ENCODE measurements at regions not wholly inside any gene's neighbourhood (a gene's known extent, or its start where the extent isn't known, plus 50 kb on each side); places are given as distances from the start of the nearest gene placed in this dataset.

DNA sequence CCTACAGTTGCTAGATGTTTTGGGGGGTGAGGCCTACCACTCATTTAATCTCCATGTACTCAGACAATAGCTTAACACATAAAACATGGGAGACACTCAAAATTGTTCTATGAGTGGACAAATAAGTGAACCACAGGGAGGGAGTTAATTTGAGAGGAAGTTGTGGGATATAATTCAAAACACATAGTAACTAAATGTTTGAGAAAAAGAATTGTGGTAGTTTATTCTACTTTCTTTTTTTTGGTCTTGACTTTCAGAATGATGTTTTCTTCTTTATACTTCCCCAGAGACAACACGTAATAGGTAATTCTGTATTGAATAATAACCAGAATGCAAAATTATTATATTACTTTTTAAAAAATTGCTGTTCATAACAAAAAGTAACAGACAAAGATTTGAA lies 453.8 kb downstream of the RFPL4B start:
- DNase-seq (ENCODE audit: low read depth) = no peak

DNA sequence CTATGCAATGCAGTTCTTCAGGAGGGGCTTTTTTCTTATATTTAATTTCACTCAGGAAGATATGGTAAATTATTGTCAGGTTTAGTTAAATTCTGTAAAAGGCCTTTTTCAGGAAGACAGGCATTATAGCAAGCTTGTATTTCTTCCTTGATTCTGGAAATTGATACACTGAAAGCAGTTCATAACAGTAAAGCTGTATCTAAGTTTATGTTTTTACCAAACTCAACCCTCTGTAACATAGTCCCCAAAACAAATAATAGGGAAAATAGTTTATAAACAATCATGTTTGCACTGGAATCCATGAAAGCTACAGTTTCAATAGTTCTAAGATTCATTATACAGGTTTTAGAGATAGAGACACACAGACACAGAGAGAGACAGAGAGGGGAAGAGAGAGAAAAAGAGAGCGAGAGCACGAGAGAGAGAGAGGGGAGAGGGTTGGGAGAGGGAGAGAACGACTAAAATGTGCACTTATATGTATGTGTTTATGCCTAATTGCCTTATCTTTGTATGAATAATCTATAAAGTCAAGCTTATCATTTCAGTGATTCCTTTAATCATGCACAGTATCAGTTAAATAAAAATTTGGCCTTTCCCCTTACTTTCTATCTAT lies 454.4 kb downstream of the RFPL4B start:
- no peak for DNase-seq (ENCODE audit: low read depth)

DNA sequence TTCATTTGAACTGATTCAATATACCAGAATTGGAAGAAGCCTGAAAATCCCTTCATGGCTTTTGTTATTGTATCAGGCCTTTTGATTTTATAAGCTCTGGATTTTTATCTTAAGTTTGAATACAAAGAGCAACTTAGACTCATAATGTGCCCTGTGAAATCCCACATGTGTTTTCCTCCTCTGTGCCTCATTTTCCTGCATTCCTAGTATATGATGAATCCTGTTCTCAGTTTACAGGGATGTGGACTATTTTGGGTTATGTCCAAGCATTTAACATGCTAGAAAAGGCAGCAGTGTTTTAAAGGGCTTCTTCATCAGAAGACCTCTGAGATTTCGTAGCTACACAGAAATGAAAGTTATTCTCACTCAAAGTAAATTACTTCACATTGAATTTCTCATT lies 455.0 kb downstream of the RFPL4B start:
- no peak for DNase-seq (ENCODE audit: low read depth)

DNA sequence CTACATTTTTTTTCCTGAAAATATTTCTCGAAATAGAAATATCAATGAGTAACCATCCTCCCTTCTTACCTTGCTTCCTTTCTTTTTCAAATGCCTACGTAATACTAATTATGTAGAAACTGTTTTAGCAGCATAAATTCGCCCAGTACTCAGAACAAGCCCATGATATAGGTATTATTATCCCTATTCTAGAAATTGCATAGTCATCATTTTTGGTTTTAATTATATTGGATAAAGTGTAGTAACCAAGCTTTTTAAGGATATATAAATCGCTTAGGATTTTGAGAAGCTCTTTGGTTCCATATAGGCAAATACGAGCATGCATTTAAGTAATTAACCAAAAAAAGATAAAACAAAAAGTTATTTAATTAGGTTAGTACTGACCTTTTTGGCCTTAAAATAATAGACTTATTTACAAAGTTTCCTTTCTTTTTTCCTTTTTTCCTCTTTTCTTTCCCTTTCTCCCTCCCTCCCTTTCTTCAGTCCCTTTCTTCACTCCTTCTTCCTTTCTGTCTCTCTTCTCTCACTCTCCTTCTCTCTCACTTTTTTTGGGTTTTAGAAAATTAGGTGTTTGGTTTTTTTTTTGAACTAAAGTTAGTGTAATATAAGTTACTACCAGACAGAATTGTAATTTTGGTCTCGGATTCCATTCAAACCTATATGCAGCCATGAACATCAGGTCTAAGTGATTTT lies 457.7 kb downstream of the RFPL4B start:
- DNase-seq (ENCODE audit: low read depth) = no peak

DNA sequence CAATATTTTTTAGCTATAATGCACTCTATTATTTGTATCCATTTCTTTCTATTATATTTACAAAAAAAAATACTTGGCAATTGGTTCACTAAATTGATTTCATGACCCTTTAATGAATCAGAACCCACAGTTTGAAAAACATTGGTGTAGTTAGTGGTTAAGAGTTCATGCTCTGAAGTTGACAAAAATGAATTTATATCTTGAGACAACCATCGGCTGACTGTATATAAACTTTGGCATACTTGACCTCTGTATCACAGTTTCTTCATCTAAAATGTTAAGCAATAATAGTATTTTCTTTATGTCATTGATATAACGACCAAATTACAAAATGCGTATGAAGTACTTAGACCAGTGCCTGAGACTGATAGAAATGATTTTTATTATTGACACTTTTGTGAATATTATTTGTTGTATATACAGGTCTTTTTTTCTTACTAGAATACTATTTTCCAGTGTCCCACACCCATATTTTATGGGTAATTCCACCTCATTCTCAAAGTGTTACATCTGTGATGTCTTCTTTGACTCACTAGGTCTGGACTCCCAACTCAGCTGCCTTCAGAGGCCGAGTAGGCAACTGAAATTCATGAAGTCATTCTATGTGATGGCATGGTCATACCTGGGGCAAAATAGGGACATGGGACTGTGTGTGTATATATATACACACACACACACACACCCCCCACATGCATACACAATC lies 459.2 kb downstream of the RFPL4B start:
- DNase-seq (ENCODE audit: low read depth) = no peak

DNA sequence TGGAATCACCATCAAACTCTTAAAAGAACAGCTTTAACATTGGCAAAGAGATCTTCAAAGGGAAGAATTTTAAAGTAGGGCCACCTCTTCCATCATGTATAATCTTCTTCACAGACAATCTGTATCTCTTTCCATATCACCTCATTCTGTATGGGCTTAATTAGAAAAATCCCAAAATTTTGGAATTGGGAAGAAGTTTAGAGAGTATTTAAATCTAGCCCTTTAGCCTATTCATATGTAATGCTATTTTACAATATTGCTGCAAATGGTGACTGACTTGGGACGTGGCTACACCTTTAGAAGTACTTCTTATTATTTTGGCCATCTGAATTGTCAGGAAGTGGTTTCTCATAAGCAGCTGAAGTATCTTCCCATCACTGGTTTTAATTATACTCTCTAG lies 474.3 kb downstream of the RFPL4B start:
- no peak for DNase-seq (ENCODE audit: low read depth)

DNA sequence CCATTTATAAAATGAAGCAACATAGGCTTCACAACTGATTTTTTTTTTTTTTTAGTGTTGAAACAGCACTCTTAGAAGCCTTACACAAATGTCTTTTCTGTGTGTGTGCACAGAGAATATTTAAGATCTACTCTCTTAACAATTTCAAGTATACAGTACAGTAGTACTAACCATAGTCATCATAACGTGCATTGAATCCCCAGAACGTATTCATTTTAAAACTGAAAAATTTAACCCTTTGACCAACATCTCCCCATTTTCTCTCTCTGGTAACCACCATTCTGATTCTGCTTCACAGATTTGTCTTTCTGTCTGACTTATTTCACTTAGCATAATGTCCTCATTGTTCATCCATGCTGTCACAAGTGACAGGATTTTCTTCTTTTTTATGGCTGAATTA lies 475.6 kb downstream of the RFPL4B start:
- no peak for DNase-seq (ENCODE audit: low read depth)

DNA sequence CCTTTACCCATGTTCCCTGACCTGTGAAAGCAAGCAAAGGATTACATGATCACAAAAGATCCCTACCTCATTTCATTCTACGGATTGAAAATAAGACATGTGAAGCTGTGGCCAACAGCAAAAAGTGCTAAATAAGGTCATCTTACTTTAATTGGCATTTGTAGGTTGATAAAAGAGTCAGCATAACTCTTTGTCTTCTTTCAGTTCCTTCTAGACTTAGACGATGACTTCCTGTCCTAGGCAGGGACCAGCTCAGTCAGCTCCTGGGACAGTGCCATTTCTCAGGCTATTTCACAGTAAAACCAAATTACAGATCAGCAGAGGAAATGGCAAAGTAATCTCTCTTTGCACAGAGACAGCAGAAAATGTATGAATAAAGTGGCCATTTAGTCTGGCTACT lies 480.7 kb downstream of the RFPL4B start:
- DNase-seq (ENCODE audit: low read depth) = no peak

DNA sequence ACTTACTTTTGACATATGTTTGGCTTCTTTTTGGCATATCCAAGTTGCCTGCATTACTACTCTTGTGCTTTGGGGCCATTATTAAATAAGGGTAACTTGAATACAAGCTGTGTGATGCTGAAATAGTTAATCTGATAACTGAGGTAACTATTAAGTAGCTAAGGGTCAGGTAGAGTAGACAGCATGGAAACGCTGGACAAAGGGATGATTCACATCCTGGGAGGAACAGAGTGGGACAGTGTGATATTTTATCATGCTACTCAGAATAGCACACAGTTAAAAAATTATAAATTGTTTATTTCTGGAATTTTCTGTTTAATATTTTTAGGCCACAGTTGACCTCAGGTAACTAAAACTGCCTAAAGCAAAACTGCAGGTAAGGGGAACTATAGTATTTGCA lies 483.9 kb downstream of the RFPL4B start:
- no peak for DNase-seq (ENCODE audit: low read depth)

DNA sequence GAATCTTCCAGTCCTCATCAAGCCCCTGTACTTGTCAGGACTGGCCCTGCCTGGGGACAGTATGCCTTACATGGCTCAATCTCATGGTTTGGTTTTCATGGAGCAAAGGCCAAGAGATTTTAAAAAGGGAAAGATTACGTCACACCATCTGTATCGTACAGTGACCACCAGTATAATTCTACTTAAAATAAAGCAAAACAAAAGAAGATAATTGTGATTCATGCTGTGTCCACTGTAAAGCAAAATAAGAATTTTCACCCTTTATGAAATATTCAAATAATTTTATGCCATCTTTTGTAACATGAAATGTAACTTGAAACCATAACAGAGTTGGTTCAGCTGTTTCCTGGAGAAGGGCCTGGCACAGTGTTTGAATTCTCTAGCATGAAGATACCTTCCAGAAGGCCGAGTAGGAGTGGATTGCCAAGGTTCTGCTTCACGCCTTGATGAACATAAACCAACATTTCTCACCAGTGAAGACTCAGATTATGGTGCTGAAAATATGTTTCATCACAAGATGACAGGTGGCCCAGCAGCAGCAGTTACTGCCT lies 486.5 kb downstream of the RFPL4B start:
- no peak for DNase-seq (ENCODE audit: low read depth)

DNA sequence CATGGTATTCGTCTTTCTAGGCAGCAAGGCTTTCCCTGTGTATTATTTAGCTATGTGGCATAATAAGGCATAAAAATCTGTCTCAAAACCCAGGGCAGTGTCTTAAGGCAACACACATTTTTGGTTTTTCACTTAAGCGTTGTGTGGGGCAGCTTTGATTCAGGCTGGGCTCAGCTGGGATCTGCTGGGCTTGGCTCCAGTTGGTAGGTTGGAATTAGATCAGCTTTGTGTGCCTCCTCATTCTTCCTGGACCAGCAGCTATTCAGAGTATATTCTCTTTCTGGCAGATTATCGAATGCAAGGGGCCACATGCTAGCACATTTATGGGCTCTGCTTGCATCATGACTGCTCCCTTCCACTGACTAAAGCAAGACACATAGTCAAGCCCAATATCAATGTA lies 487.9 kb downstream of the RFPL4B start:
- DNase-seq (ENCODE audit: low read depth) = no peak

DNA sequence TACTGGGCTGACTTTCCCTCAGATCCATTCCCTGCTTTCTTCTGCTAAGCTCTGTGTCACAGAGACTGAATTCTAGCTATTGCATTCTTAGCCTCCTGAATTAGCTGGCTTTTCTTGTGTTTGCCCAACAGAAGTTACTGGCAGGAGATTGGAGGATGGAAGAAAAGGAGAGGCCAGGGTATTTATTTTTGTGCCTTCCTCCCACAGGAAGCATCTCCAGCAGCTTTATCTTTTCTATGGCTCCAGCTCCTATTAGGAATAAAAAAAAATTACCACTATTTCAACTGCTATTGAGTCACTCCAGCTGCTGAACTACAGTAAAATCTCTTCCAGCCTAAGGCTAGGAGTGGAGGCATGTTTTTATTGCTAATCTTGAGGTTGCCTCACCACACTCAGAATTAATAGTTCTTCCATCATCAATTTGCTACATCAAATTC lies 492.4 kb downstream of the RFPL4B start:
- DNase-seq (ENCODE audit: low read depth) = no peak

DNA sequence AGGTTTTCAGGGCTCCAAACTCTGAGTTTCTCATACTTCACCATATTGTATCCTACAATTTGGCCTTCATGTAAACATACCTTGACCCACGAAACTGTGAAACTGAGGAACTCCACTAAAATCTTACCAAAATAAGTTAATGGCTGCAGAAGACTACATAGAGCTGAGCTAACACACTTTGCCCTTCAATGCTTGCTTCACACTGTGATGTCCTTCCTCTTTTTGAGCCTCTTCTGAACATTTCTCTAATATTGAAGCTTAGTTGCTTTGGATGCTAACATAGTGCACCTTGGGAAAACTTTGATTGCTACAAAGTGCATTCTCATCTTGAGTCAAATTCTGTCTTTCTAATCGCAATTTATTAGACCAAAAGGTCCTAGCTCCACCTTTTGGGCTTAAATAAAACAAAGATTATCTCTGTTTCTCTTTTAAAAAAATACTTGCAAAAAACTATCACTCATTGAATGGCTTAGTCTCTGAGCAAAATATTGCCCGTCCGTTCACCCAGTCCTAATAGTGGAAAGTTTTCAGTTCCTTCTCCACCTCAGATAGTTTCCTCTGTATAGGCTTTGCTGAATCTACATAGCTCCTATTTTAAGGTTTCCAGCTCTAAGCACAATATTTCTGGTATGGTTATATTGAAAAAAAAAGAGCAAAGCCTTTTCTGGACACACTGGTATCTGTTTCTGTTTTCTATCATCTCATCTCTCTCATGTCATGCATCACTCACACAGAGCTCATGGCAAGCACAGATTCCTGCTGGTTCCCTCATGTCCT lies 494.6 kb downstream of the RFPL4B start:
- DNase-seq (ENCODE audit: low read depth) = no peak

DNA sequence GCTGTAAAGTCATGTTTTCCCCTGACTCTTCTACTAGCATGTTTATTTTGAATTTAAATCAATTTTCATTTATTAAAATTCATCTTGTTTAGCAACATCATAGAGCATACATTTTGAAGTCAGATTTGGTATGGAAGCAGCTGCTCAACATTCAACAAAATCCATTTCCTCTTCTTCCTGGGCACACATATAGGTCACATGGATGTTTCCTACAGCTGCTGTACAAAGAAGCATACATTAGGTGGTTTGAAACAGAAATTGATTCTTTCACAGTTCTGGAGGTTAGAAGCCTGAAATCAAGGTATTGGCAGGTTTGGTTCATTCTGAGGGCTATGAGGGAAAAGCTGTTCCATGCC lies 495.2 kb downstream of the RFPL4B start:
- DNase-seq (ENCODE audit: low read depth) = no peak

DNA sequence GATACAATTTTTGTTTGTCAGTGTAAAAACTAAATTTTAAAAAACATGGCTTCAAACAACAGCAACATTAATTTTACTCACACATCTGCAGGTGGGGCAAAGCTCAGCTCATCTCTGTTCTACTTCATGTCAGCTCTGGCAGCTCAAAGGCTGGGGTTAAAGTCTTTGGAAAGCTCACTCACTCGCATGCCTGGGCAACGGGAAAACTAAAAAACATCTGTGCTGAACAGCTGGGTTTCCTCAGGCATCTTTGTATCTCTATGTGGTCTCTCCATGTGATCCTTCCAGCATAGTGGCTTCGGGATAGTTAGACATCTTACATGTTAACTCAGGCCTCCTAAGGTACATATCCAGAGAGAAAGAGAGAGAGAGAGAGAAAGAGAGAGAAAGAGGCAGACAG lies 499.6 kb downstream of the RFPL4B start:
- DNase-seq (ENCODE audit: low read depth) = no peak

DNA sequence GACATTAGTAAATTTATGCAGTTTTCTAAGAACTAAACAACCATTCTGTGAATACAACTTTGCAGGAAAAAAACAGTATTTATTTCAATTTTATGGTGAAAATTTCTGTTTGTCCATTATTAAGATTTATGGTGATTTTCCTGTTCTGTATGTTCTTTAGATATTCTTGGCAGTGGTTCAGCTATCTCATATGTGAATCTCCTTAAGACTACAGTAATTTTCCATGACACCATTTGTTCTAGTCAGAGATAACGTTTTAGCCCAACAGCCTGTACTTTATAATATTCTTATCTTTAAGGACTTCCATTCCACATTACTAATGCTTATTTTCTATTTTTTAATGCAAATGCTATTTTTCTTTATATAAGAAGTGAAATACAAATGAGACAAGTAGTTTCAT lies 504.0 kb downstream of the RFPL4B start:
- no peak for DNase-seq (ENCODE audit: low read depth)

DNA sequence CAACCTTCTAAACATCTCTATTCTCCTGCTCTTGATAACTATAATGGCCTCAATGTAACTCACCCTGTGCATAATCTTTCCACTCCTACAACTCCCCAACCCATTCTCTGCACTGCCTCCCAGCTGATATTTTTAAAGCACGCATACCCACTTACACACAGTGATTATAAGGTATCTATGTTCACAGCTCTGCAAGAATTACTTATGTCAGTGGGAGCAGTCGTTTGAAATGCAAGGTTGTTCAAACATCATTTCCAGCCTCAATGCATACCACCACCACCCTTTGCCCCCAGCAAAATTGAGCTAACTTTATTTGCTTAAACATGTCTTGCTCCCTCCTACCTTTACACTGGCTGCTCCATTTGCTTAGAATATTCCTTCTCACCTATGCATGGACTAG lies 506.0 kb downstream of the RFPL4B start:
- no peak for DNase-seq (ENCODE audit: low read depth)

DNA sequence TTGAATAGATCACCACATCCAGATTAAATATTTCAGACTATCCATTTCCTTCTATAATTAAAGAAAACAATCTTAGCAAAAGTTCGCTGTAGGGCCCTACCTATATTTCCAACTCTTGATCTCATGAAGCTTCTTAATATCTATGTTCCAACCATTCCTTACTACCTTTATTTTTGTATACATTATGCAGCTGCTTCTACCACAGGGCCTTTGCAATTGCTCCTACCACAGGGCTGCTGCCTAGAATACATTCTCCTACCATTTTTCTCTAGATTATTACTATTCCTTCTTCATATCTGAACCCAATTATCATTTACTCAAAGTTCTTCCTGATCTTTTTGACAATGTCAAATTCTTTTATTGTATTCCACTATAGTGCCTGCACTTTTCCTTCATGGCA lies 516.6 kb downstream of the RFPL4B start:
- no peak for DNase-seq (ENCODE audit: low read depth)

DNA sequence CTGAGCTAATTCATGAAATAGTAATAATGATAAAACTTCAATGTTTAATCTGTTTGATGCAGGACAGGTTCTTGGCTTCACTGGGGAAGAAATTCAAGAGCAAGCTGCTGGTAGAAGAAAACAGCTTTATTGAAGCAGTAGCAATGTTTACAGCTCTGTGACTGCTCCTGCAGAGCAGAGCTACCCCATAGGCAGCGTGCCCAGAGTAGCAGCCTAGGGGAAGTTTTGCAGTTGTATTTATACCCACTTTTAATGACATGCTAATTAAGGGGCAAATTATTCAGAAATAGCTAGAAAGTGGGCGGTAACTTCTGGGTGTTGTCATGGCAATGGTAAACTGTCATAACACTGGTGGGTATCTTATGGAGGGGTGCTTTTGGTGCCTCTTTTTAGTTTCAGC lies 518.0 kb downstream of the RFPL4B start:
- no peak for DNase-seq (ENCODE audit: low read depth)

DNA sequence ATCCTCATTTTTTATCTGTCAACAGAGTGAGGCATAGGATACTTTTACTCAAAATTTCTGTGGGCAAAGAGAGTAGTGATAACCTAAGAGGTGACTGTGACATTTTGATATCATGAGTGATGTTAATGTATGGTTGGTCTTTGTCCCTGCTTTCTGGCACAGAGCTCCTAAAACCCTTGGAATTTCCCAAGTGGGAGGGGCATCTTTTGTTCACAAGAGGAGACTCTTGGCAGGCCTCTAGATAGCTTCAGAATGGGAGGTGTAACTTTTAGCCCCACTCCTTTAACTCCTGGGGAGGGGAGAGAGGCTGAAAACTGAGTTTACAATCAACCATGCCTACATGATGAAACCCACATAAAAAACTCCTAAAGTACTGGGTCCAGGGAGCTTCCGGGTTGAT lies 527.8 kb downstream of the RFPL4B start:
- no peak for DNase-seq (ENCODE audit: low read depth)

DNA sequence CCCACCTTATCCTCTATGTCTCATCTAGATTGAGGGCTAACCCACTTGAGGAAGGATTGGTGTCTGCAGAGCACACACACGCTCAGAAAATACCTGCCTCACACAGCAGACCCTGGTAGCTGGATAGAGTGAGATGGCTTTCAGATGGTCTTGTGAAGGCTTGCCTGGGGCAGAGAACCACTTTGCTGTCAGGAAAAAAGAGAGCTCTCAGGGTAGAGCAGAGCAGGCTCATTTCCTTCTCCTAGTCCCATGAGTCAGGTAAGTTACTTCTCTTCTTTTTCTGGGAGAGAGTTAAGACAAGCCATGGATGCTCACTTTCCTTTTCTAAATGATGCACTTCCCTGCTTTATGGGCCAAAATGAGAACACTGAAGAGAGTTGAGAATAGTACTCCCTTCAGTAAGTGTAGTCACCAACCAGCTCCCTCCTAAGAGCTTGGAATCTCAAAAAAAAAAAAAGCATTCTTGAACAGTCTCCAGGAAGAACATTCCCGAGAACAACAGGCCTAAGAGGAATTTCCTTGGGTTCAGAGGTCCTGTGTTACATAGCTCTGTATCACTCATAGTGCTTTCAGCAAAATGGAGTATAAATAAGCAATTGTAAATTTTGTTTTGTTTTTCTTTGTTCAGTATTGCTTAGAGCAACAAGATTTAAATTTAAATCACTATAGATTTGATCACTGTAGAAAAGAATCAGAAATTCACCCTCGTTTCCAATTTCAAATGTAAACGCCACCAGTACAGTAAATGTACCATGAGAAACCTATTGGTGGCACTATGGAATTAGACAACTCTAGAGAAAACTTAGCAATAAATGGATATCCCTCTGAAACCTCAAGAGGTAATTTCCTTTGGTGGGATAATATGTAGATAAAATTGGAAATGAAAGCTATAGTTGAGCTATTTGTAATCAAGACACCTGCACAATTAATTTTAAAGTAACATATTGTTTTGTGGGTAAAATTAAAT lies 530.3 kb downstream of the RFPL4B start:
- DNase-seq (ENCODE audit: low read depth) = no peak
